ENCODE measurements at regions not wholly inside any gene's neighbourhood (a gene's known extent, or its start where the extent isn't known, plus 50 kb on each side); places are given as distances from the start of the nearest gene placed in this dataset.

DNA sequence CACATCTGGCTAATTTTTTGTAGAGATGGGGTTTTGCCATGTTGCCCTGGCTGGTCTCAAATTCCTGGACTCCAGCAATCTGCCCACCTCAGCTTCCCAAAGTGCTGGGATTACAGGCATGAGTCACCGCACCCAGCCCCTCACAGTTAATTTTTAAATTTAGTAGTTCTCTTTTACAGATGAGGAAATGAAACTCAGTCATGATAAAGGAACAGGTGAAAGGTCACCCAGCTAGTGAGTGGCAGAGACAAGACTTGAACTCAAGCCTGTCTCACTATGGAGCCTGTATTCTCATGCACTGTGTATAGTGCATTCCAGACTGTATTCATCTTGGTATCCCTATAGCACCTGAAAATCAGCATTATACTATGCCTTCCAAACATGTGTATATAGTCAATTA lies 77.1 kb upstream of the WSB1 start:
- no peaks in the 10 kb centered on the region for H3F3A ChIP-seq (ENCODE audit: low read length, unreplicated experiment)
- H3K9ac ChIP-seq (ENCODE audit: low read length) = no peak overlapping the region
- TF ChIP-seq EZH2phosphoT487 (IDR thresholded peaks at IDR 0.05; ENCODE audit: borderline replicate concordance, low read length) = no peak
- TF ChIP-seq, protein P1, sequence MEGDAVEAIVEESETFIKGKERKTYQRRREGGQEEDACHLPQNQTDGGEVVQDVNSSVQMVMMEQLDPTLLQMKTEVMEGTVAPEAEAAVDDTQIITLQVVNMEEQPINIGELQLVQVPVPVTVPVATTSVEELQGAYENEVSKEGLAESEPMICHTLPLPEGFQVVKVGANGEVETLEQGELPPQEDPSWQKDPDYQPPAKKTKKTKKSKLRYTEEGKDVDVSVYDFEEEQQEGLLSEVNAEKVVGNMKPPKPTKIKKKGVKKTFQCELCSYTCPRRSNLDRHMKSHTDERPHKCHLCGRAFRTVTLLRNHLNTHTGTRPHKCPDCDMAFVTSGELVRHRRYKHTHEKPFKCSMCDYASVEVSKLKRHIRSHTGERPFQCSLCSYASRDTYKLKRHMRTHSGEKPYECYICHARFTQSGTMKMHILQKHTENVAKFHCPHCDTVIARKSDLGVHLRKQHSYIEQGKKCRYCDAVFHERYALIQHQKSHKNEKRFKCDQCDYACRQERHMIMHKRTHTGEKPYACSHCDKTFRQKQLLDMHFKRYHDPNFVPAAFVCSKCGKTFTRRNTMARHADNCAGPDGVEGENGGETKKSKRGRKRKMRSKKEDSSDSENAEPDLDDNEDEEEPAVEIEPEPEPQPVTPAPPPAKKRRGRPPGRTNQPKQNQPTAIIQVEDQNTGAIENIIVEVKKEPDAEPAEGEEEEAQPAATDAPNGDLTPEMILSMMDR (conservative IDR thresholded peaks at IDR 0.05; ENCODE audit: low read depth, low read length) = no peak
- no peak for TF ChIP-seq EZH2 (IDR thresholded peaks at IDR 0.05; ENCODE audit: low read length, unreplicated experiment)
- no peaks in the 10 kb centered on the region for H3K9me2 ChIP-seq (replicated peaks; ENCODE audit: low read length)
- DNase-seq = no peak
- ATAC-seq = no peak
- no peaks in the 10 kb centered on the region for H4K20me1 ChIP-seq (ENCODE audit: low read length)
- H3K4me1 ChIP-seq (ENCODE audit: insufficient read depth, low read length) = no peaks in the 10 kb centered on the region
- intact Hi-C loops (cut with micrococcal nuclease) = no loop called here
- no peak overlapping the region for H3K27ac ChIP-seq (ENCODE audit: low read length)
- no peaks in the 10 kb centered on the region for H3K27me3 ChIP-seq (ENCODE audit: low read length)
- no peaks in the 10 kb centered on the region for H3K9me3 ChIP-seq (ENCODE audit: low read length)
- no peaks in the 10 kb centered on the region for H3K36me3 ChIP-seq (ENCODE audit: low read depth, low read length)
- H3K4me3 ChIP-seq (ENCODE audit: low read length) = no peak overlapping the region
- H3K79me2 ChIP-seq (ENCODE audit: low read length) = no peaks in the 10 kb centered on the region
- no peak overlapping the region for H3K4me2 ChIP-seq (ENCODE audit: low read length)
- ChIA-PET CTCF (no interaction called here), POLR2A (ENCODE audit: unreplicated experiment) (no interaction called here)
- no peak overlapping the region for H2AFZ ChIP-seq (ENCODE audit: low read length)
- BruUV-seq (replicated peaks) = no TSS peak

DNA sequence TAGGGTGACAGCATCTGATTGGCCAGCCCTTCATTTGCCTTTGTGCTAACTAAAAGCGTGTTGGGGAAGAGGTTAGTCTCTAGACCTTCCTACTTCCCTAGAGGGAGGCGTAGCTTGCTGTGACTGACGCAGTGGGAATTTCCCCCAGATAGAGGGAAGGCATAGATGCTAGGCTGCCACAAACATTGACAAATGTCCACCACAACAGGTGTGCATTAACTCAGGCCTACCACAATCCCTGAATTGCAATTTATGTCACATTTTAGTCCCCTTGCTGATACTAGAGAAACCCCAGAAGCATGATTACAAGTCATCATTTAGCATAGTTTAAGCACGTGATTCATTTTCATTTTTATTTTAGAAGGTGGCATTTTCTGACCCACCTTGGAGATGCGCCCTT lies 76.3 kb upstream of the WSB1 start:
- Histone ChIP-seq H3K9me2 (replicated peaks; ENCODE audit: low read length) (no peaks in the 10 kb centered on the region), H3K4me2 (ENCODE audit: low read length) (no peak overlapping the region), H3K4me3 (ENCODE audit: low read length) (no peak overlapping the region), H3K79me2 (ENCODE audit: low read length) (no peaks in the 10 kb centered on the region), H3K36me3 (ENCODE audit: low read depth, low read length) (no peaks in the 10 kb centered on the region), H3K27ac (ENCODE audit: low read length) (no peak overlapping the region), H3F3A (ENCODE audit: low read length, unreplicated experiment) (no peaks in the 10 kb centered on the region), H3K9me3 (ENCODE audit: low read length) (no peaks in the 10 kb centered on the region), H3K4me1 (ENCODE audit: insufficient read depth, low read length) (no peaks in the 10 kb centered on the region), H4K20me1 (ENCODE audit: low read length) (no peaks in the 10 kb centered on the region), H2AFZ (ENCODE audit: low read length) (no peak overlapping the region), H3K9ac (ENCODE audit: low read length) (no peak overlapping the region), H3K27me3 (ENCODE audit: low read length) (no peaks in the 10 kb centered on the region)
- ChIA-PET CTCF (no interaction called here), POLR2A (ENCODE audit: unreplicated experiment) (no interaction called here)
- TF ChIP-seq EZH2 (IDR thresholded peaks at IDR 0.05; ENCODE audit: low read length, unreplicated experiment) (no peak), EZH2phosphoT487 (IDR thresholded peaks at IDR 0.05; ENCODE audit: borderline replicate concordance, low read length) (no peak)
- TF ChIP-seq, protein P1 (conservative IDR thresholded peaks at IDR 0.05; ENCODE audit: low read depth, low read length) = no peak
- intact Hi-C loops (cut with micrococcal nuclease) = no loop called here
- no TSS peak for BruUV-seq (replicated peaks)
- ATAC-seq (no peak), DNase-seq (no peak)

DNA sequence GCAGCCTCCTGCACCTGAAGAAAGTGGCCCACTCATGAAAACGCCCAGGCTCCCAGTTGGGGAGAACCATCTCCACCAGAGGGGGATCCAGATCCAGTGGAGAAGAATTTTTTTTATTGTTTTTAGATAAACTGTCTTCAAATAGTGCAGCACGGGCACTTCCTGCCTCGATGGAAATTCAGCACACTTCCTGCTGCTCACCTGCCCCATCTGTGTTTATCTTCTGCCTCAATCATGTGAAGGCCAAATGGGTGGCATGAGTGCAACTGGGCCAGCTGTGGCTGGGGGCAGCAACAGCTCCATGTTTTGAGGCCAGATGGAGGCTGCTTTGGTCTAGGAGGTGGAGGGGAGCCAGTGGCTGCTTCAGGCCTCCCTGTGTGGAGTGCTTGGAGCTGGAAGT lies 75.9 kb upstream of the WSB1 start:
- DNase-seq (no peak), ATAC-seq (no peak)
- H3K4me3 ChIP-seq (ENCODE audit: low read length) = no peak overlapping the region
- no peaks in the 10 kb centered on the region for H4K20me1 ChIP-seq (ENCODE audit: low read length)
- H3K4me1 ChIP-seq (ENCODE audit: insufficient read depth, low read length) = no peaks in the 10 kb centered on the region
- no peaks in the 10 kb centered on the region for H3K9me2 ChIP-seq (replicated peaks; ENCODE audit: low read length)
- CTCF ChIA-PET = interaction anchor here (0.6 kb wide), 1 partner anchor 1150 kb away, joined by 4 read pairs; no protein-coding TSS in a partner anchor
- H3K36me3 ChIP-seq (ENCODE audit: low read depth, low read length) = no peaks in the 10 kb centered on the region
- no peaks in the 10 kb centered on the region for H3K79me2 ChIP-seq (ENCODE audit: low read length)
- H3K27me3 ChIP-seq (ENCODE audit: low read length) = no peaks in the 10 kb centered on the region
- H2AFZ ChIP-seq (ENCODE audit: low read length) = no peak overlapping the region
- no peaks in the 10 kb centered on the region for H3F3A ChIP-seq (ENCODE audit: low read length, unreplicated experiment)
- H3K9me3 ChIP-seq (ENCODE audit: low read length) = no peaks in the 10 kb centered on the region
- no peak for TF ChIP-seq EZH2phosphoT487 (IDR thresholded peaks at IDR 0.05; ENCODE audit: borderline replicate concordance, low read length)
- TF ChIP-seq EZH2 (IDR thresholded peaks at IDR 0.05; ENCODE audit: low read length, unreplicated experiment) = no peak
- TF ChIP-seq, protein P1 (conservative IDR thresholded peaks at IDR 0.05; ENCODE audit: low read depth, low read length) = no peak
- H3K27ac ChIP-seq (ENCODE audit: low read length) = no peak overlapping the region
- H3K9ac ChIP-seq (ENCODE audit: low read length) = no peak overlapping the region
- intact Hi-C loops (cut with micrococcal nuclease) = no loop called here
- no peak overlapping the region for H3K4me2 ChIP-seq (ENCODE audit: low read length)
- BruUV-seq (replicated peaks) = no TSS peak
- POLR2A ChIA-PET (ENCODE audit: unreplicated experiment) = no interaction called here
